Liver (tissue), 8 donors: ENCODE measurements at regions not wholly inside any gene's neighbourhood (a gene's known extent, or its start where the extent isn't known, plus 50 kb on each side); places are given as distances from the start of the nearest gene placed in this dataset.

ENCODE experiments used
- DNase-seq: peaks from one replicate; pipeline ENCODE4 v3.0.0-alpha.2; 2017; ENCODE audit warnings: low spot score
- H3K27ac ChIP-seq, 2 donors: one replicate each; pipeline ENCODE4 v1.7.0; 2013; ENCODE audit warnings: inconsistent platforms in 2 of 2, low read length in 2 of 2, control low read depth in 1 of 2, low read depth in 1 of 2, mild to moderate bottlenecking in 1 of 2
- H3K27me3 ChIP-seq, 4 donors: one replicate each; pipeline versions ENCODE4 v1.6.1 to v1.7.0; 2013; ENCODE audit warnings: low read length in 3 of 4, inconsistent platforms in 1 of 4, mild to moderate bottlenecking in 1 of 4, moderate library complexity in 1 of 4; ENCODE audit not compliant: control insufficient read depth in 4 of 4, insufficient read depth in 4 of 4
- H3K36me3 ChIP-seq, 4 donors: one replicate each; pipeline versions ENCODE4 v1.6.1 to v1.7.0; 2013; ENCODE audit warnings: low read length in 3 of 4, mild to moderate bottlenecking in 3 of 4, low read depth in 1 of 4, moderate library complexity in 1 of 4; ENCODE audit not compliant: control insufficient read depth in 4 of 4, insufficient read depth in 3 of 4
- H3K4me1 ChIP-seq, 4 donors: one replicate each; pipeline versions ENCODE4 v1.6.1 to v1.7.0; 2013; ENCODE audit warnings: low read length in 3 of 4, mild to moderate bottlenecking in 3 of 4, moderate library complexity in 1 of 4; ENCODE audit not compliant: control insufficient read depth in 4 of 4, insufficient read depth in 4 of 4
- H3K4me3 ChIP-seq, 3 donors: one replicate each; pipeline versions ENCODE4 v1.6.1 to v1.7.0; 2013; ENCODE audit warnings: low read length in 3 of 3, control low read depth in 1 of 3, low read depth in 1 of 3, mild to moderate bottlenecking in 1 of 3
- H3K9ac ChIP-seq, 2 donors: one replicate each; pipeline ENCODE4 v1.7.0; 2013; ENCODE audit warnings: low read length in 2 of 2, mild to moderate bottlenecking in 2 of 2, moderate library complexity in 2 of 2, control low read depth in 1 of 2, low read depth in 1 of 2
- H3K9me3 ChIP-seq, 4 donors: one replicate each; pipeline versions ENCODE4 v1.6.1 to v1.7.0; 2013; ENCODE audit warnings: low read length in 3 of 4; ENCODE audit not compliant: control insufficient read depth in 4 of 4
- ATF3 ChIP-seq: IDR thresholded peaks from 2 replicates; pipeline ENCODE4 v1.6.1; 2016; ENCODE audit warnings: antibody characterized with exemption
- CTCF ChIP-seq: fragments of 150-350 bp; IDR thresholded peaks from 2 replicates; pipeline ENCODE4 v1.5.1; 2017; ENCODE audit warnings: improper control_type of control experiment, low read depth, low read length; ENCODE audit not compliant: missing input control
- EGR1 ChIP-seq, 2 donors: IDR thresholded peaks; 2 replicates each; pipeline ENCODE4 v1.6.1; 2016 to 2018; ENCODE audit warnings: antibody characterized with exemption in 2 of 2, low read depth in 2 of 2
- FOXA2 ChIP-seq: IDR thresholded peaks from 2 replicates; pipeline ENCODE4 v1.6.1; 2016; ENCODE audit warnings: antibody characterized with exemption
- GABPA ChIP-seq, 2 donors: IDR thresholded peaks in 1 of 2; conservative IDR thresholded peaks in 1 of 2; 2 replicates each; pipeline ENCODE4 v1.6.1; 2016; ENCODE audit warnings: antibody characterized with exemption in 2 of 2, mild to moderate bottlenecking in 1 of 2, moderate library complexity in 1 of 2
- HNF4A ChIP-seq, 2 donors: conservative IDR thresholded peaks; 2 replicates each; pipeline ENCODE4 v1.6.1; 2016; ENCODE audit warnings: antibody characterized with exemption in 2 of 2, mild to moderate bottlenecking in 2 of 2
- JUND ChIP-seq, 2 donors: IDR thresholded peaks; 2 replicates each; pipeline ENCODE4 v1.6.1; 2016; ENCODE audit warnings: antibody characterized with exemption in 2 of 2
- NR2F2 ChIP-seq: IDR thresholded peaks from 2 replicates; pipeline ENCODE4 v1.6.1; 2016; ENCODE audit warnings: antibody characterized with exemption
- RAD21 ChIP-seq, 2 donors: IDR thresholded peaks; 2 replicates each; pipeline ENCODE4 v1.6.1; 2016; ENCODE audit warnings: antibody characterized with exemption in 2 of 2, mild to moderate bottlenecking in 2 of 2
- REST ChIP-seq: IDR thresholded peaks from 2 replicates; pipeline ENCODE4 v1.6.1; 2016; ENCODE audit warnings: antibody characterized with exemption, mild to moderate bottlenecking
- RXRA ChIP-seq, 2 donors: IDR thresholded peaks; 2 replicates each; pipeline ENCODE4 v1.6.1; 2017 to 2018; ENCODE audit warnings: antibody characterized with exemption in 2 of 2, mild to moderate bottlenecking in 1 of 2
- SP1 ChIP-seq: IDR thresholded peaks from 2 replicates; pipeline ENCODE4 v1.6.1; 2018; ENCODE audit warnings: antibody characterized with exemption, mild to moderate bottlenecking
- YY1 ChIP-seq: IDR thresholded peaks from 2 replicates; pipeline ENCODE4 v1.6.1; 2016; ENCODE audit warnings: antibody characterized with exemption, mild to moderate bottlenecking
- ZBTB33 ChIP-seq: IDR thresholded peaks from 2 replicates; pipeline ENCODE4 v1.6.1; 2016; ENCODE audit warnings: antibody characterized with exemption
- WGBS: extraction: QIAGEN DNeasy Blood & Tissue Kit; methylation state at CpG from one replicate; pipeline ENCODE4 v1.1.7; 2013; 5-methylcytosine and 5-hydroxymethylcytosine counted together
- donor health status: healthy.
- donor health status: healthy.
- donor health status: healthy.
- donor health status: healthy.
- donor health status: healthy.

- no peaks in the 10 kb centered on the region for H3K4me1 ChIP-seq
- TF ChIP-seq RXRA (IDR thresholded peaks at IDR 0.05) (no peak), ATF3 (no peak), RAD21 (IDR thresholded peaks at IDR 0.05) (no peak), HNF4A (conservative IDR thresholded peaks at IDR 0.05) (no peak), JUND (IDR thresholded peaks at IDR 0.05) (no peak)
- H3K9ac ChIP-seq: no peak overlapping the region
- WGBS: 77% methylated on average over 7 of the region's 7 CpGs
- DNase-seq: no peak
- no peaks in the 10 kb centered on the region for H3K36me3 ChIP-seq
- peaks cover 0 to 13% (median 0%) of the 10 kb centered on the region in 4 donors for H3K27me3 ChIP-seq
- H3K27ac ChIP-seq: no peak overlapping the region
- H3K9me3 ChIP-seq: no peaks in the 10 kb centered on the region
- H3K4me3 ChIP-seq: no peak overlapping the region
Measured at GRCh38 chr16:54996186-54996585, 65.5 kb downstream of the IRX5 start.

- Histone ChIP-seq H3K27me3 (peaks cover 0 to 9% (median 0%) of the 10 kb centered on the region in 4 donors), H3K36me3 (no peaks in the 10 kb centered on the region), H3K9ac (no peak overlapping the region), H3K4me1 (no peaks in the 10 kb centered on the region), H3K27ac (no peak overlapping the region), H3K4me3 (no peak overlapping the region), H3K9me3 (no peaks in the 10 kb centered on the region)
- DNase-seq: no peak
- WGBS: 42% methylated on average over 1 of the region's 1 CpG
- TF ChIP-seq EGR1 (IDR thresholded peaks at IDR 0.05; ENCODE audit: low read depth in 2 of 2) (no peak), ZBTB33 (no peak), SP1 (no peak), HNF4A (conservative IDR thresholded peaks at IDR 0.05) (no peak), ATF3 (no peak), YY1 (no peak), FOXA2 (no peak), RAD21 (IDR thresholded peaks at IDR 0.05) (no peak), REST (no peak), CTCF (no peak), JUND (IDR thresholded peaks at IDR 0.05) (no peak), GABPA (IDR thresholded peaks at IDR 0.05 in 1 of 2, conservative IDR thresholded peaks at IDR 0.05 in 1 of 2) (no peak), NR2F2 (no peak), RXRA (IDR thresholded peaks at IDR 0.05) (no peak)
Measured at GRCh38 chr16:54998834-54999233, 68.2 kb downstream of the IRX5 start.
